IMR-90 (cell line): ENCODE measurements at regions not wholly inside any gene's neighbourhood (a gene's known extent, or its start where the extent isn't known, plus 50 kb on each side); places are given as distances from the start of the nearest gene placed in this dataset.
A peak's percentile ranks its signal among the peaks of the same experiment; 100 is the strongest.

Source experiments
- ATAC-seq: fragments of 200-7000 bp; cut with Tn5 transposase; 2 replicates; pipeline ENCODE4 v1.9.1; 2020; ENCODE audit warnings: low read depth, mild to moderate bottlenecking, moderate library complexity
- BruUV-seq: library from RNA; stranded (reverse); fragments of 400-500 nt; replicated peaks from 2 replicates; lab custom pipeline; 2021; lab: Mats Ljungman, UMichigan
- CTCF ChIA-PET: fragments of 300-600 bp; formaldehyde crosslinking; extraction: SDS; loops from one replicate; lab custom pipeline; 2021; ENCODE audit warnings: antibody characterized with exemption; lab: Yijun Ruan, JAX
- POLR2A ChIA-PET: fragments of 300-600 bp; sonication (Branson Sonifier 250); formaldehyde crosslinking; loops from one replicate; lab custom pipeline; 2022; ENCODE audit warnings: antibody characterized with exemption; ENCODE audit not compliant: unreplicated experiment; lab: Charles Lee
- DNase-seq: peaks from one replicate; pipeline ENCODE4 v3.0.0; 2013
- H2AFZ ChIP-seq: replicated peaks from 2 replicates; pipeline ENCODE3; 2013; ENCODE audit warnings: low read length, mild to moderate bottlenecking; ENCODE audit not compliant: poor library complexity
- H2AK5ac ChIP-seq: 2 replicates; pipeline ENCODE4 v1.6.1; 2013; ENCODE audit warnings: low read depth, low read length, inconsistent platforms
- H2AK9ac ChIP-seq: replicated peaks from 2 replicates; pipeline ENCODE3; 2013; ENCODE audit warnings: mild to moderate bottlenecking, low read depth, low read length, moderate library complexity; ENCODE audit not compliant: poor library complexity
- H2BK120ac ChIP-seq: 2 replicates; pipeline ENCODE4 v1.6.1; 2013; ENCODE audit warnings: low read depth, low read length, inconsistent platforms
- H2BK15ac ChIP-seq: 3 replicates; pipeline ENCODE4 v1.6.1; 2013; ENCODE audit warnings: low read depth, low read length, inconsistent platforms
- H2BK20ac ChIP-seq: 2 replicates; pipeline ENCODE4 v1.6.1; 2013; ENCODE audit warnings: low read depth, mild to moderate bottlenecking, inconsistent platforms, low read length, moderate library complexity
- H2BK5ac ChIP-seq: 2 replicates; pipeline ENCODE4 v1.6.1; 2013; ENCODE audit warnings: mild to moderate bottlenecking, low read depth, low read length, inconsistent platforms; ENCODE audit not compliant: poor library complexity, severe bottlenecking
- H3K14ac ChIP-seq: replicated peaks from 2 replicates; pipeline ENCODE4 v1.6.1; 2013; ENCODE audit warnings: low read depth, low read length, inconsistent platforms
- H3K18ac ChIP-seq: 2 replicates; pipeline ENCODE4 v1.6.1; 2013; ENCODE audit warnings: low read depth, low read length, control low read depth
- H3K23ac ChIP-seq: 2 replicates; pipeline ENCODE4 v1.6.1; 2013; ENCODE audit warnings: low read depth, low read length, inconsistent platforms
- H3K27ac ChIP-seq: 2 replicates; pipeline ENCODE4 v1.5.1; 2013; ENCODE audit warnings: mild to moderate bottlenecking, control low read depth, low read length; ENCODE audit not compliant: insufficient read depth
- H3K27me3 ChIP-seq: 2 replicates; pipeline ENCODE4 v1.6.1; 2013; ENCODE audit warnings: low read length; ENCODE audit not compliant: control insufficient read depth, insufficient read depth
- H3K36me3 ChIP-seq: 2 replicates; pipeline ENCODE4 v1.6.1; 2013; ENCODE audit warnings: low read length, mixed read lengths; ENCODE audit not compliant: control insufficient read depth, insufficient read depth
- H3K4ac ChIP-seq: 2 replicates; pipeline ENCODE4 v1.6.1; 2013; ENCODE audit warnings: low read depth, low read length, inconsistent platforms
- H3K4me1 ChIP-seq: 2 replicates; pipeline ENCODE4 v1.6.1; 2013; ENCODE audit warnings: low read length, mixed read lengths; ENCODE audit not compliant: control insufficient read depth, insufficient read depth
- H3K4me2 ChIP-seq: 2 replicates; pipeline ENCODE4 v1.6.1; 2013; ENCODE audit warnings: low read depth, mild to moderate bottlenecking, control low read depth, low read length, moderate library complexity
- H3K4me3 ChIP-seq: 2 replicates; pipeline ENCODE4 v1.5.1; 2013; ENCODE audit warnings: low read depth, mild to moderate bottlenecking, control low read depth, low read length, moderate library complexity; ENCODE audit not compliant: insufficient read depth
- H3K56ac ChIP-seq: 2 replicates; pipeline ENCODE4 v1.6.1; 2013; ENCODE audit warnings: low read length, inconsistent platforms; ENCODE audit not compliant: insufficient read depth; ENCODE audit errors: extremely low read depth
- H3K79me1 ChIP-seq, 2 experiments: 2 replicates each; pipeline ENCODE4 v1.6.1; 2013; ENCODE audit warnings: low read length in 2 of 2, inconsistent platforms in 1 of 2, low read depth in 1 of 2
- H3K9ac ChIP-seq: 2 replicates; pipeline ENCODE4 v1.6.1; 2013; ENCODE audit warnings: low read depth, low read length, control low read depth
- H3K9me1 ChIP-seq: 2 replicates; pipeline ENCODE4 v1.6.1; 2013; ENCODE audit warnings: low read length, inconsistent platforms; ENCODE audit not compliant: insufficient read depth
- H3K9me3 ChIP-seq: 2 replicates; pipeline ENCODE4 v1.6.1; 2013; ENCODE audit warnings: low read length; ENCODE audit not compliant: control insufficient read depth, insufficient read depth
- H4K20me1 ChIP-seq: 2 replicates; pipeline ENCODE4 v1.6.1; 2013; ENCODE audit warnings: low read length, inconsistent platforms; ENCODE audit not compliant: insufficient read depth
- H4K5ac ChIP-seq: 2 replicates; pipeline ENCODE4 v1.6.1; 2013; ENCODE audit warnings: mild to moderate bottlenecking, low read depth, low read length, control low read depth
- H4K8ac ChIP-seq, 2 experiments: 2 replicates each; pipeline ENCODE4 v1.6.1; 2013; ENCODE audit warnings: low read depth in 2 of 2, low read length in 2 of 2, control low read depth in 1 of 2, inconsistent platforms in 1 of 2
- H4K91ac ChIP-seq: 2 replicates; pipeline ENCODE4 v1.6.1; 2013; ENCODE audit warnings: low read depth, low read length, inconsistent platforms; ENCODE audit not compliant: insufficient read depth
- CEBPB ChIP-seq: IDR thresholded peaks from 2 replicates; pipeline ENCODE4 v1.6.1; 2012; ENCODE audit warnings: low read depth, low read length, improper control_type of control experiment
- CHD1 ChIP-seq: IDR thresholded peaks from 2 replicates; pipeline ENCODE4 v1.6.1; 2012; ENCODE audit warnings: low read depth, low read length, improper control_type of control experiment
- CTCF ChIP-seq: conservative IDR thresholded peaks from 2 replicates; pipeline ENCODE4 v1.5.1; 2012; ENCODE audit warnings: mild to moderate bottlenecking, low read depth, low read length, improper control_type of control experiment
- MAFK ChIP-seq: IDR thresholded peaks from 2 replicates; pipeline ENCODE4 v1.6.1; 2012; ENCODE audit warnings: low read depth, low read length, improper control_type of control experiment
- POLR2A ChIP-seq: IDR thresholded peaks from 2 replicates; pipeline ENCODE4 v1.6.1; 2012; ENCODE audit warnings: mild to moderate bottlenecking, low read depth, low read length
- RAD21 ChIP-seq: IDR thresholded peaks from 2 replicates; pipeline ENCODE4 v1.6.1; 2012; ENCODE audit warnings: low read length, improper control_type of control experiment
- RFX5 ChIP-seq: IDR thresholded peaks from 2 replicates; pipeline ENCODE4 v1.8.0; 2012; ENCODE audit warnings: low read depth, mild to moderate bottlenecking, low read length, moderate library complexity
- SMC3 ChIP-seq: fragments of 150-350 bp; IDR thresholded peaks from 2 replicates; pipeline ENCODE4 v1.6.1; 2016; ENCODE audit warnings: low read depth, mild to moderate bottlenecking, antibody characterized with exemption, low read length, moderate library complexity
- WGBS, 2 experiments: methylation state at CpG; one replicate each; pipeline versions ENCODE4 v1.1.5 to v1.1.7; 2013; ENCODE audit warnings: missing lambda C conversion rate in 2 of 2; ENCODE audit not compliant: insufficient read length in 1 of 2; ENCODE audit errors: extremely low coverage in 2 of 2; 5-methylcytosine and 5-hydroxymethylcytosine counted together
- dilution Hi-C: fragments of 300-500 bp; cut with HindIII; formaldehyde crosslinking; loops from one replicate; pipeline ENCODE4 v1.14.3; 2018; ENCODE audit warnings: low sequenced_read_pairs; ENCODE audit not compliant: unreplicated experiment
- in situ Hi-C: fragments of 300-500 bp; cut with MboI; formaldehyde crosslinking; loops from 3 replicates; pipeline ENCODE4 v1.14.3; 2019; ENCODE audit warnings: low sequenced_read_pairs, inconsistent platforms, mixed read lengths
- intact Hi-C: fragments of 100-400 bp; cut with micrococcal nuclease; formaldehyde crosslinking; loops from 2 replicates; pipeline ENCODE4 v1.10.0; 2022
- TF ChIP-seq, protein P1 (sequence below): fragments of 150-350 bp; IDR thresholded peaks from 2 replicates; pipeline ENCODE4 v1.6.1; 2016; ENCODE audit warnings: low read depth, mild to moderate bottlenecking, low read length, moderate library complexity, borderline replicate concordance

GRCh38 chr3:161423911-161424522, 52.7 kb upstream of the SPTSSB start:
- TF ChIP-seq MAFK = no peak
- peak; percentile 82 for TF ChIP-seq RAD21
- peak; percentile 81 for TF ChIP-seq CTCF
- TF ChIP-seq, protein P1, sequence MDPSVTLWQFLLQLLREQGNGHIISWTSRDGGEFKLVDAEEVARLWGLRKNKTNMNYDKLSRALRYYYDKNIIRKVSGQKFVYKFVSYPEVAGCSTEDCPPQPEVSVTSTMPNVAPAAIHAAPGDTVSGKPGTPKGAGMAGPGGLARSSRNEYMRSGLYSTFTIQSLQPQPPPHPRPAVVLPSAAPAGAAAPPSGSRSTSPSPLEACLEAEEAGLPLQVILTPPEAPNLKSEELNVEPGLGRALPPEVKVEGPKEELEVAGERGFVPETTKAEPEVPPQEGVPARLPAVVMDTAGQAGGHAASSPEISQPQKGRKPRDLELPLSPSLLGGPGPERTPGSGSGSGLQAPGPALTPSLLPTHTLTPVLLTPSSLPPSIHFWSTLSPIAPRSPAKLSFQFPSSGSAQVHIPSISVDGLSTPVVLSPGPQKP = no peak
- peak; percentile 78 for TF ChIP-seq SMC3
- TF ChIP-seq CEBPB = no peak
- TF ChIP-seq POLR2A = no peak
- TF ChIP-seq CHD1 = no peak
- no peak for TF ChIP-seq RFX5
- H3K4me2 ChIP-seq = no peak overlapping the region
- no peak overlapping the region for H3K23ac ChIP-seq
- intact Hi-C loops (loop anchor here (1.0 to 5.0 kb wide), 6 partner anchors 150 to 737 kb away; no protein-coding TSS in a partner anchor), in situ Hi-C loops (loop anchor here (25.0 kb wide), 2 partner anchors 487 to 712 kb away; no protein-coding TSS in a partner anchor), dilution Hi-C loops (no loop called here)
- H2BK15ac ChIP-seq = no peak overlapping the region
- H3K4me3 ChIP-seq = no peak overlapping the region
- no peaks in the 10 kb centered on the region for H3K79me1 ChIP-seq
- H4K91ac ChIP-seq = no peak overlapping the region
- H2BK20ac ChIP-seq = no peak overlapping the region
- BruUV-seq = no TSS peak
- no peak overlapping the region for H3K9ac ChIP-seq
- ATAC-seq = peak; percentile 52
- H3K4ac ChIP-seq = no peak overlapping the region
- no peak overlapping the region for H2AFZ ChIP-seq
- H3K4me1 ChIP-seq = peaks cover 7% of the 10 kb centered on the region
- H3K27ac ChIP-seq = no peak overlapping the region
- H2BK5ac ChIP-seq = no peak overlapping the region
- no peak overlapping the region for H2AK9ac ChIP-seq
- no peaks in the 10 kb centered on the region for H3K36me3 ChIP-seq
- no CpG with 5 or more reads among the region's 5 CpGs for WGBS, 2 experiments
- H3K14ac ChIP-seq = no peak overlapping the region
- H3K27me3 ChIP-seq = no peaks in the 10 kb centered on the region
- H4K8ac ChIP-seq = no peak overlapping the region
- H2AK5ac ChIP-seq = no peak overlapping the region
- H4K5ac ChIP-seq = no peak overlapping the region
- ChIA-PET CTCF (no interaction called here), POLR2A (no interaction called here)
- H3K18ac ChIP-seq = no peak overlapping the region
- H3K56ac ChIP-seq = no peak overlapping the region
- H3K9me1 ChIP-seq = peaks cover 5% of the 10 kb centered on the region; the same call in 1 of the 2 replicates
- no peaks in the 10 kb centered on the region for H4K20me1 ChIP-seq
- DNase-seq = peak; percentile 42
- H2BK120ac ChIP-seq = no peak overlapping the region
- H3K9me3 ChIP-seq = no peaks in the 10 kb centered on the region
